Bone marrow (tissue), 2 donors: ENCODE measurements at regions not wholly inside any gene's neighbourhood (a gene's known extent, or its start where the extent isn't known, plus 50 kb on each side); places are given as distances from the start of the nearest gene placed in this dataset.

Experiments
- DNase-seq, 2 donors: peaks; one replicate each; lab custom pipeline; 2025; lab: John Stamatoyannopoulos, UW

DNA sequence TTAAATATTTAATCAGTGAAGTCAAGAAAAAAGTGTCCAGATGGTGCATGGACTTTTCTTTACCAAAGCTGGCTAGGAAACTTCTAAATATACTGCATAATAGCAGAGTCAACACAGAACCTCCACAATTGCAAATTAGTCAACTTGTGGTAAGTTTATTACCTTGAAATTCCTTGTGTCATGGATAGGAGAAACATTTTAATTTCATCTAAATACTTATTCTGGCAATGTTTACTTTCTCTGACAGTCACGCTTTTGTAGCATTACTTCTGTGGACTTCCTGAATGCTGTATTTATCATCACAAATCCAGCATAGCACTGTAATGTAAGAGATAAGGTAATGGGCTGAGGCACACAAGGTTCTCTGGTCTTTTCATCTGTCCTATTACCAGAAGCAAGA lies 2266.1 kb downstream of the PCDH7 start:
- DNase-seq = no peak

DNA sequence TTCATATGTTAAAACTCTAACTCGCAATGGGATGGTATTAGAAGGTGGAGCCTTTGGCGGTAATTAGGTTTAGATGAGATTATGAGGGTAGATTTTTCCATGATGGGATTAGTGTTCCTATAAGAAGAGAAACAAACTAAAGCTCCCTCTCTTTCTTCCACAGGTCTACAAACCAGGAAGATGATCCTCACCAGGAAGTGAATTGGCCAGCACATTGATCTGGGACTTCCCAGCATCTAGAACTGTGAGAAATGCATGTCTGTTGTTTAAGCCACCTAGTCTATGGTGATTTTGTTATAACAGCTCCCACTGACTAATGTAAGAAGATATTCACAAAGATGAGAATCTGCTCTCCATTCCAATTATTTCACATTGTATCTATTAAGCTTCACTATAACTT lies 2266.9 kb downstream of the PCDH7 start:
- DNase-seq = no peak

- no peak for DNase-seq
These were observed 2268.1 kb downstream of the PCDH7 start for GRCh38 chr4:32988165-32988811.

DNA sequence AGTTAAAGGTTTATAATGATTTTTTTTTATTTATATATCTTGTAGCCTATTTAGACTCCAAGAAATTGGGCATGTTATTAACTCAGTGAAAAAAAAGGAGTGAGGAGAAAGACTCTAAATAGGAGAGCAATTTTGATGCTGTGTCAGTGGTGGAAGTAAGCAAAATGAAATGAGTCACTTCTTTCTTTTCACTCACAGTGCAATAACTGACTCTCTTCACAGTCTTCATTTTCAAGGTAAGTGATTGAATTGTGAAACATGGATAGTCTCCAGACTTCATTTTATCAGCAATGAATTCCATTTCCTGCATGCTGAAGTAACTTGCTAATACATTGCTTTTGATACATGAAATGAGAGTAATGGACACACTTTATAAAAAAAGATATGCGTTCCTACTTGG lies 2271.5 kb downstream of the PCDH7 start:
- DNase-seq = no peak

- no peak for DNase-seq
These were observed 2275.1 kb downstream of the PCDH7 start for GRCh38 chr4:32994981-32995881.

DNA sequence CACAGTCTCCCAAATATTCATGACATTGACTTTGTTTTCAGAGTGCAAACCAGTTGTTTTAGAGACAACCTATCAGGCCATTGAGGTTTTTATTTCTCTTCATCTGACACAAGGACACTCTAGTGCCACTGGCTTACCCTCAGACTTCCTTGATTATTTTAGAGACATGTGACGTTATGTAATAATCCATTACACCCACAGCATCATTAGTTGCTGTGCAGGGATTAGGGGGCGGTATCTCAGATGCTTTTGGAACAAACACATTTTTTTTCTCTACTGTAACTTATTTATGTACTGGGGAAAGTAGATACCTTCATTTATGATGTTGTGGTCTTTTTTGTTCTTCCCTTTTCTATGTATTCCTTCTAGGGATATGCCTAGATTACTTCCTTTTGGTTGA lies 2293.1 kb downstream of the PCDH7 start:
- DNase-seq = no peak

DNA sequence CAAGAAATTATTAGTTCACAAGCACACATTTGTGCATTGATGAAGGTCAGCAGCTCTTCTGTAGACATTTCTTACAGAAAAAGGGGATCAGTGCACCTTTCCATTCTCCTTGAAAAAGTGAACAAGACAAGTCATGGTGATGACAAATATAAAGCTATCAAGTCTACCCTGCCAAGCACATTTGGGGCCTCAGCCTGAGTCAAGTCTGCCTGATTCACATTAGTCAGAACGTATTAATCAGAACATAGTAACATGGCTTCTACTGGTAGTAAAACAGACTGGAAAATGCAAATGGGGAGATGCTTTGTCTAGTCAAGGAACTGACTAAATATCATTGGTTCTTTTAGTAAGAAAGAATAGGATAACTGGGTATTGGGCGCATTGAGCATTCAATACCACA lies 2305.1 kb downstream of the PCDH7 start:
- no peak for DNase-seq

- no peak for DNase-seq
These were observed 2309.8 kb downstream of the PCDH7 start for GRCh38 chr4:33029976-33030375.

- DNase-seq = no peak
These were observed 2311.2 kb downstream of the PCDH7 start for GRCh38 chr4:33031328-33031727.

GRCh38 chr4:33037464-33037863 lies 2317.3 kb downstream of the PCDH7 start:
- DNase-seq = no peak

- DNase-seq = no peak
These were observed 2325.2 kb downstream of the PCDH7 start for GRCh38 chr4:33045334-33045733.

- DNase-seq = no peak
These were observed 2332.1 kb downstream of the PCDH7 start for GRCh38 chr4:33052241-33052640.

DNA sequence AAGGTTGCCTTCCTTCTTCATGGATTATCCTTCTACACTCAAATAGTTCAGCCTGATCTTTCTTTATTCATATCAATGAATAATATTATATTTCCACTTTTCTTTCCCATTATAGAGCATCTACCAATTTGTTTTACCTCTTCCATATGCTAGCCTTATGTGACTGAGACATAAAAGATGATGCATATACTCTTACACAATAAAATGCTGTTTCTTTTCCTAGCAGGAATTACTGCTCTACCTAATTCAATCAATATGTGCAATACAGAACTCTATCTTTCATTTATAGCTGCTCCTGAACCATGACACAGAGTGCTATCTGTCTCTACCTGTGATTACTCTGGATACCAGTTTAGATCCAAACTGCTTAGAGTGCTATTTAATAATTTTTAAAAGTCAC lies 2334.0 kb downstream of the PCDH7 start:
- DNase-seq = no peak

- no peak for DNase-seq
These were observed 2334.6 kb downstream of the PCDH7 start for GRCh38 chr4:33054656-33055196.

DNA sequence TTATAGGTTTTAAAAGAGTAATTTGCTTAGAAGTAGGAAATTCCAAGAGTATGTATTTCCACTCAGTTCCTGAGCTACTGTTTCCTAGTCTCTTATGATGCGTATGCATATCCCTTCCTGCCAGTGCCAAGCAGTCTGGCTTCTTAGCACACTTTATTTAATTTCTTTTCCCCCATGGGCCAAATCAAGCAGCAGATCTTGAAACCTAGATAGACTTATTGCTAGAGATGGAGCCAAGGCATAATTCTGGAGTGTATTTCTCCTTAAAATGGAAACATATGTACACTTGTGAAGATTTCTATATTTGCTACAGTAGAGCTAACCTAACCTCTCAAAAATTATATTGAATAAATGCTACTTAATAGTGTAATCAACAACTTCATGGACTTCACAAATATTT lies 2337.6 kb downstream of the PCDH7 start:
- DNase-seq = no peak

DNA sequence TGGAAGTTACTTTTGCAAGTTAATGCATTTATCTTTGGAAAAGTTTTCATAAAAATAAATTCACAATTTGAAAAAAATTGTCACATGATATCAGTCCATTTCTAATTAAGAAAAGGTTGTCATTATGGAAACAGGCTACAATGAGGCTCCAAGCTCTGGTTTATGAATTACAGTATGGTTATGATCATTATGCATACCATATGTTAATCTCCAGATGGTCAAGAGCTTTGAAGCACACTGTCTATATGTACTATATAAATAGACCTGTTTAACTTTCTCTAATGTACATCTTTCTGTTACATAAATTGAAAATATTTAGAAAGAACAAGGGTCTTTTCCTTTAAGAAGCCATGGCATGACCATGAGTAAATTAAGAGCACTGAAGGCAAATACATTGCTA lies 2338.8 kb downstream of the PCDH7 start:
- no peak for DNase-seq

DNA sequence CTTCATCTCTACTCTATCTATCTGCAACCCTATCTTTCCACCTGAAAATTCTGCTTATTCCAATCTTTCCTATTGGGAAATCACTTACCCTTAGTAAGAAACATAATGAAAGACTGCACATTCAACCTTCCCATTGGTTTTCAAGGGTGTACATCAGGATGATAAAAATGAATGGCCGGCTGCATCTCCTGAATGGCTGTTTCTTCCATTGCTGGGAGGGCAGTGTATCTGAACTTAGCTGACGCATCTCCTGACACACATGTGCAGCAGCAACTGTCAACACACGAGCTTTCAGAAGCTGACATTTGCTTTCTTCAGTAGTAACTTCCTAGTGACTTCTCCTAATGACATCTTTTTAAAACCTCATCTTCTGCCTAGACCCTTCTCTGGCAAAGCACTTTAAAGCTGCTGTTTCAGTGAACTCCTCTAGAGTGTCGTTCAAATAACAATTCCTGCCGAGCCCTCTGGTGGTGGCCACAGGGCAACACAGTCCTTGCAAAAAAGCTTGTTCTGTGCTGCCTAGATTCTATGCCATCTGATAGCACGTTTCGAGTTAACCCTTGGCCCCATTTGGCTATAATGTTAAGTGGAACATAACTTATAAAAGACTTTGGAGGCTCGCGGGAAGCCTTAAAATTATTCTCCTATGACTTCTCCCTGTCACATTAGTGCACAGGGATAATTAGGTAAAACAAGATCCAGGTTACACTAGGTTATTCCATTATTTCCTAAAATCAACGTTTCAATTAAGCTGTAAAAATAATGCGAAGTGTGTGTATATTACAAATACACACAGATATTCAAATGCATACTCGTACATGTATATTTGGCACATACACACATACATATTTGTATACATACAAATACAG lies 2340.7 kb downstream of the PCDH7 start:
- no peak for DNase-seq

DNA sequence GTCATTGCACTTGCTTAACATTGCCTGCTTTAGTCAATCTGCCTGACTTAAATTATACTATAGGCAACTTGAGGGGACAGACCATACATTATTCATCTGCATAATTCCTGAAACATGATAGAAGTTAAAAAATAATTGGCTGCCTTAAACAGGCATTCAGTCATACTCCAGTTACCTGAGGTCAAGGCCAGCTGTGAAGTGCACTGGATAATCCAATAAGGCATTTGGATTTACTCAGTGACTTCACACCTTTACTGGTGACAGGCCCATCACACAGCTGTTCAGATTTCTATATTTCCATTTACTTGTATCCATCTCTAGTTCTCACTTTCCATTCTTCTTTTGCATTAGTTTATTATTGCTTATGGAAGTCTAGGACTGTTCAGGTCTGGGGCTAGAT lies 2341.6 kb downstream of the PCDH7 start:
- no peak for DNase-seq

DNA sequence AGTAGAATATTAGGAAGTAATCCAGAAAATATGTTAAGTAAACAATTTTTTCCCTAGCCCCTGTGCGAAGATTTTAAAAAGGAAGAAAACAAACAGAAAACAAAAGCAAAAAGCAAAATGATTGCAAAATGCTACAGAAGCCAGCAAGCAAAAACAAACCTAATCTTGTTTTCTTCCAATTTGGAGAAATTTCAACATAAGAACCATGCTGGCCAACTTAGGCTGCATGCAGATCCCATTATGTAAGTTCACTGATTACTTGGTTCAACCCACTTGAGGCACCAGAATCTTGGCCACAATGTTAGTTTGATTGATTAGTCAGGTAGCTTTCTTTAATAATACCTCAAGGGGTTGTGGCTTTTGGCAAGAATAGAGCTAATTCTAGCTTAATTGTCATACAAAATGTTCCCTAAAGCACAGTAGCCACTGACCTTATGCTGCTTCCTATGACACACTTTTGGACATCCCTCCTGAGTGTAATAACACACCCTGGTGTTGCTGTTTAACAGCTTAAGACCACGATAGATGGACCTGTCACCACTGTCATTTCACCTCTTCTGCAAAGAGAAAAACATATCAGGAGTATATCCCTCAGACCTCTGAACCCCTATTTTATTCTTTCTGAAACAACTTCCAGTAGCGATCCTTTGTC lies 2342.1 kb downstream of the PCDH7 start:
- DNase-seq = no peak

DNA sequence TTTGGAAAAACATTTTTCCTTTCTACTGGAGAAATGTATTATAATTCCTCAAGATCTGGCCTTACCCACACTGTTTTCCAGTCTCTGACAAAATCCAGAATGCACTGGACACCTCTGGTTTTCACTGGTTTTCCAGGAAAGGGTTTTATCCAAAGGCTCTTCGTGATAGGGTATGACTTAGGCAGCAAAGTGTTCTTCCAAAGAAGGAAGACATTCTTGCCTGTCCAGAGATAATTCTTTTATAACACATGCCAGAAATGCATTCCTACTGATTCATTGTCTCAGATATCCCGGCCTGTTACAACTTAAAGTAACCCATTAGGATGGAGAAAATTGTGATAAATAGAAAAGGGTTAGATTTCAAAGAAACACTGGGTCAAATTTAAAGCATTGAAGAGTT lies 2343.1 kb downstream of the PCDH7 start:
- no peak for DNase-seq

DNA sequence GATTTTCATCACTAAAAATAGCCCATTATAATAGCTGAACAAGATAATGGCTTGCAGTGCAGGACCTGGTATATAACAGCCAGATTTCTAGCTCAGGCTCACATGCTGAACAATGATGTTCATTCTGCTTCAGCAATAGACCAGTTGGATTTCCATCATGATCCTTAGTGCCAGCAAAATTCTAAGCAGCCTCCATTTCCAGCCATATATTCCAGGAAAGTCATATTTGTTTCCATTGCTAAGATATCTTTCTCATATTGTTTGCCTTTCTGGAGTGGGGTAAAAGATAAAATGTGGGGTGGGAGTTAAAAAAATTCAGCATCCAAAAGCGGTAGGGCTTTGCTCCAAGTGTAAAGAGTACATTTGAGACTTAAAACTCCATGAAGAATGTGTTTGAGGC lies 2344.1 kb downstream of the PCDH7 start:
- no peak for DNase-seq

DNA sequence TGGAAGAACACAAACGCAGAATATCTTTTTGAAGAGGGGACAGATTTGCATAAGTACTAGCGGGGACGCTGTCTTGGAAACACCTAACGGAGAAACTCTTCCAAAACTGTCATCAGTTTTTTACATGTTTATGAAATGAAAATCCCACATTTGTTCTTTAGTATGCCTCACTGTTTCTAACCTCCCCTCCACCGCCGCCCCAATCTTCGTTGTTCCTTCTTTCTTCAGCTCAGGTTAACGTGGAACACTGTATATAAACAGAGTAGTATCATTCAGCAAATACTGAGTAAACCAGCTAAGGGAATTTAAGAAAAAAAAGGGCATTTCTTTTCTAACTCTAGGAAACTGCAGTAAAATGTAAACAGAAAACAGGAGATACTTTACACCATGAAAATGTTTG lies 2345.6 kb downstream of the PCDH7 start:
- DNase-seq = no peak
